HCT116 (cell line): ENCODE measurements at regions not wholly inside any gene's neighbourhood (a gene's known extent, or its start where the extent isn't known, plus 50 kb on each side); places are given as distances from the start of the nearest gene placed in this dataset.

ENCODE experiments used
- ATAC-seq: fragments of 200-7000 bp; cut with Tn5 transposase; 2 replicates; pipeline ENCODE4 v1.9.1; 2020; ENCODE audit warnings: mild to moderate bottlenecking, moderate library complexity
- BruUV-seq: library from RNA; stranded (reverse); fragments of 400-500 nt; replicated peaks from 2 replicates; lab custom pipeline; 2021; lab: Mats Ljungman, UMichigan
- CTCF ChIA-PET: fragments of 300-600 bp; sonication (Branson Sonifier 250); formaldehyde crosslinking; loops from one replicate; lab custom pipeline; 2021; ENCODE audit warnings: antibody characterized with exemption; lab: Charles Lee
- POLR2A ChIA-PET: fragments of 300-600, 350-600 bp; sonication (Branson Sonifier 250); formaldehyde crosslinking; loops from one replicate; lab custom pipeline; 2021; ENCODE audit warnings: antibody characterized with exemption; lab: Charles Lee
- RAD21 ChIA-PET, 2 experiments: fragments of 300-600 bp; sonication (Branson Sonifier 250); formaldehyde crosslinking; loops; one replicate each; lab custom pipeline; 2023; ENCODE audit warnings: low total read pairs in 2 of 2; ENCODE audit not compliant: uncharacterized antibody in 2 of 2, unreplicated experiment in 2 of 2, low non-redundant PET in 1 of 2; lab: Charles Lee
- DNase-seq: peaks from one replicate; pipeline ENCODE4 v3.0.0-alpha.2; 2010; ENCODE audit warnings: low read depth, low spot score
- H2AFZ ChIP-seq: fragments of 200-600 bp; shearing (Covaris generic), sonication (generic); 2 replicates; pipeline ENCODE4 v1.6.1; 2017; ENCODE audit warnings: low read depth, mixed run types, mixed read lengths, antibody characterized with exemption, low read length; ENCODE audit not compliant: poor library complexity, severe bottlenecking
- H3K27ac ChIP-seq: 2 replicates; pipeline ENCODE4 v1.5.1; 2012; ENCODE audit warnings: low read depth, low read length
- H3K27me3 ChIP-seq: fragments of 200-600 bp; sonication (generic); 2 replicates; pipeline ENCODE4 v1.6.1; 2016; ENCODE audit warnings: mixed run types, low read length, mixed read lengths; ENCODE audit not compliant: insufficient read depth
- H3K36me3 ChIP-seq, 2 experiments: fragments of 200-500 bp in 1 of 2; fragments of 200-600 bp in 1 of 2; sonication (Bioruptor generic) in 1 of 2; sonication (generic) in 1 of 2; 2 replicates each; pipeline versions ENCODE4 v1.5.1 to v1.6.1; 2014 to 2016; ENCODE audit warnings: low read length in 2 of 2, inconsistent platforms in 1 of 2, mixed read lengths in 1 of 2, mixed run types in 1 of 2; ENCODE audit not compliant: insufficient read depth in 2 of 2, control insufficient read depth in 1 of 2
- H3K4me1 ChIP-seq, 2 experiments: fragments of 200-600 bp in 1 of 2; sonication (generic) in 1 of 2; 2 replicates each; pipeline versions ENCODE4 v1.5.1 to v1.6.1; 2012 to 2017; ENCODE audit warnings: low read length in 2 of 2, inconsistent platforms in 1 of 2, mild to moderate bottlenecking in 1 of 2, mixed read lengths in 1 of 2, mixed run types in 1 of 2, moderate library complexity in 1 of 2; ENCODE audit not compliant: insufficient read depth in 2 of 2, control insufficient read depth in 1 of 2
- H3K4me2 ChIP-seq: fragments of 200-600 bp; sonication (generic); 2 replicates; pipeline ENCODE4 v1.6.1; 2017; ENCODE audit warnings: mixed run types, low read length, mixed read lengths
- H3K4me3 ChIP-seq, 2 experiments: fragments of 200-600 bp in 1 of 2; sonication (generic) in 1 of 2; replicated peaks in 1 of 2; 2 replicates each; pipeline ENCODE4 v1.5.1; 2011 to 2016; ENCODE audit warnings: low read length in 2 of 2, control low read depth in 1 of 2, low read depth in 1 of 2, mild to moderate bottlenecking in 1 of 2, mixed read lengths in 1 of 2, mixed run types in 1 of 2
- H3K79me2 ChIP-seq: fragments of 200-600 bp; sonication (generic); 2 replicates; pipeline ENCODE4 v1.6.1; 2017; ENCODE audit warnings: mild to moderate bottlenecking, mixed run types, low read length, moderate library complexity, mixed read lengths; ENCODE audit not compliant: insufficient read depth
- H3K9ac ChIP-seq: fragments of 200-600 bp; sonication (generic); 2 replicates; pipeline ENCODE4 v1.6.1; 2016; ENCODE audit warnings: low read length, mixed read lengths
- H3K9me2 ChIP-seq: fragments of 200-600 bp; sonication (generic), shearing (Covaris generic); 2 replicates; pipeline ENCODE4 v1.6.1; 2017; ENCODE audit warnings: mixed run types, mild to moderate bottlenecking, moderate library complexity; ENCODE audit not compliant: insufficient read depth
- H3K9me3 ChIP-seq, 2 experiments: fragments of 200-500 bp in 1 of 2; fragments of 200-600 bp in 1 of 2; sonication (Bioruptor generic) in 1 of 2; sonication (generic) in 1 of 2; 2 replicates each; pipeline ENCODE4 v1.6.1; 2014 to 2017; ENCODE audit warnings: low read length in 2 of 2, mixed read lengths in 2 of 2, inconsistent platforms in 1 of 2, low read depth in 1 of 2, mild to moderate bottlenecking in 1 of 2, mixed run types in 1 of 2, moderate library complexity in 1 of 2; ENCODE audit not compliant: control insufficient read depth in 1 of 2, insufficient read depth in 1 of 2
- H4K20me1 ChIP-seq: fragments of 200-600 bp; sonication (generic), shearing (Covaris generic); 2 replicates; pipeline ENCODE4 v1.6.1; 2017; ENCODE audit warnings: mixed run types, mild to moderate bottlenecking, moderate library complexity; ENCODE audit not compliant: insufficient read depth
- CTCF ChIP-seq, 3 experiments: fragments of 200-600 bp in 1 of 3; sonication (generic) in 1 of 3; IDR thresholded peaks in 2 of 3; conservative IDR thresholded peaks in 1 of 3; 2 replicates each; pipeline ENCODE4 v1.5.1; 2012 to 2017; ENCODE audit warnings: low read depth in 2 of 3, low read length in 2 of 3, antibody characterized with exemption in 1 of 3, borderline replicate concordance in 1 of 3, control low read depth in 1 of 3, mild to moderate bottlenecking in 1 of 3, mixed read lengths in 1 of 3, mixed run types in 1 of 3, moderate library complexity in 1 of 3; ENCODE audit not compliant: insufficient read depth in 1 of 3
- JUND ChIP-seq: IDR thresholded peaks from 2 replicates; pipeline ENCODE4 v1.6.1; 2012
- POLR2AphosphoS5 ChIP-seq: IDR thresholded peaks from 2 replicates; pipeline ENCODE4 v1.6.1; 2011; ENCODE audit warnings: mild to moderate bottlenecking, low read depth, low read length, moderate library complexity
- intact Hi-C: fragments of 100-400 bp; cut with micrococcal nuclease; formaldehyde crosslinking; loops from 2 replicates; pipeline ENCODE4 v1.10.0; 2022
- TF ChIP-seq, protein P1 (sequence below): IDR thresholded peaks from 2 replicates; pipeline ENCODE4 v1.6.1; 2012; ENCODE audit warnings: low read depth

- H3K79me2 ChIP-seq, result no peaks in the 10 kb centered on the region
- no peaks in the 10 kb centered on the region for H4K20me1 ChIP-seq
- TF ChIP-seq POLR2AphosphoS5 (no peak), CTCF (IDR thresholded peaks at IDR 0.05 in 2 of 3, conservative IDR thresholded peaks at IDR 0.05 in 1 of 3; ENCODE audit: borderline replicate concordance in 1 of 3, insufficient read depth in 1 of 3, low read depth in 2 of 3, low read length in 2 of 3) (peak in 1 of 3 experiments; percentile 11; a peak in 1 of 6 replicates), JUND (no peak)
- H3K27ac ChIP-seq, result no peak overlapping the region
- H3K4me1 ChIP-seq, result no peaks in the 10 kb centered on the region
- RAD21 ChIA-PET, result no interaction called here
- ATAC-seq (peak; percentile 60), DNase-seq (no peak)
- H3K4me2 ChIP-seq, result no peak overlapping the region
- no TSS peak for BruUV-seq
- intact Hi-C loops, result no loop called here
- H3K36me3 ChIP-seq, result no peaks in the 10 kb centered on the region
- CTCF ChIA-PET, result no interaction called here
- POLR2A ChIA-PET, result no interaction called here
- no peaks in the 10 kb centered on the region for H3K9me3 ChIP-seq
- H3K9me2 ChIP-seq, result no peaks in the 10 kb centered on the region
- H3K27me3 ChIP-seq, result no peaks in the 10 kb centered on the region
- H3K4me3 ChIP-seq, result no peak overlapping the region
- H2AFZ ChIP-seq, result no peak overlapping the region
- no peak overlapping the region for H3K9ac ChIP-seq
Observed at GRCh38 chr10:123451618-123452245, 214.4 kb upstream of the GPR26 start.

DNA sequence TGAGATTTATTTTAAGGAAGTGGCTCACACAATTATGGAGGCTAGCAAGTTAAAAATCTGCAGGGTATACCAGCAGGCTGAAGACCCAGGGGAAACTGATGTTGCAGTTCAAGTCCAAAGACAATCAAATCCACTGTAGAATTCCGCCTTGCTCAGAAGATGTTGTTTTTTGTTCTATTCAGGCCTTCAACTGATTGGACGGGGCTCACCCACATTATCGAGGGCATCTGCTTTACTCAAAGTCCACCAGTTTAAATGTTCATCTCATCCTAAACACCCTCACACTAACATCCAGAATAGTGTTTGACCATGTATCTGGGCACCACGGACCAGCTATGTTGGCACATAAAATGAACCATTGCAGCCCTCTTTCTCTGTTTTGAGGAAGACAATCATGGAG is 211.2 kb upstream of the GPR26 start:
- RAD21 ChIA-PET, result no interaction called here
- H3K27me3 ChIP-seq, result no peaks in the 10 kb centered on the region
- H3K4me3 ChIP-seq, result no peak overlapping the region
- H3K4me2 ChIP-seq, result no peak overlapping the region
- no peak for ATAC-seq
- TF ChIP-seq, protein P1, sequence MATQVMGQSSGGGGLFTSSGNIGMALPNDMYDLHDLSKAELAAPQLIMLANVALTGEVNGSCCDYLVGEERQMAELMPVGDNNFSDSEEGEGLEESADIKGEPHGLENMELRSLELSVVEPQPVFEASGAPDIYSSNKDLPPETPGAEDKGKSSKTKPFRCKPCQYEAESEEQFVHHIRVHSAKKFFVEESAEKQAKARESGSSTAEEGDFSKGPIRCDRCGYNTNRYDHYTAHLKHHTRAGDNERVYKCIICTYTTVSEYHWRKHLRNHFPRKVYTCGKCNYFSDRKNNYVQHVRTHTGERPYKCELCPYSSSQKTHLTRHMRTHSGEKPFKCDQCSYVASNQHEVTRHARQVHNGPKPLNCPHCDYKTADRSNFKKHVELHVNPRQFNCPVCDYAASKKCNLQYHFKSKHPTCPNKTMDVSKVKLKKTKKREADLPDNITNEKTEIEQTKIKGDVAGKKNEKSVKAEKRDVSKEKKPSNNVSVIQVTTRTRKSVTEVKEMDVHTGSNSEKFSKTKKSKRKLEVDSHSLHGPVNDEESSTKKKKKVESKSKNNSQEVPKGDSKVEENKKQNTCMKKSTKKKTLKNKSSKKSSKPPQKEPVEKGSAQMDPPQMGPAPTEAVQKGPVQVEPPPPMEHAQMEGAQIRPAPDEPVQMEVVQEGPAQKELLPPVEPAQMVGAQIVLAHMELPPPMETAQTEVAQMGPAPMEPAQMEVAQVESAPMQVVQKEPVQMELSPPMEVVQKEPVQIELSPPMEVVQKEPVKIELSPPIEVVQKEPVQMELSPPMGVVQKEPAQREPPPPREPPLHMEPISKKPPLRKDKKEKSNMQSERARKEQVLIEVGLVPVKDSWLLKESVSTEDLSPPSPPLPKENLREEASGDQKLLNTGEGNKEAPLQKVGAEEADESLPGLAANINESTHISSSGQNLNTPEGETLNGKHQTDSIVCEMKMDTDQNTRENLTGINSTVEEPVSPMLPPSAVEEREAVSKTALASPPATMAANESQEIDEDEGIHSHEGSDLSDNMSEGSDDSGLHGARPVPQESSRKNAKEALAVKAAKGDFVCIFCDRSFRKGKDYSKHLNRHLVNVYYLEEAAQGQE, result no peak
- no peaks in the 10 kb centered on the region for H3K9me3 ChIP-seq
- no peaks in the 10 kb centered on the region for H3K36me3 ChIP-seq
- H4K20me1 ChIP-seq, result no peaks in the 10 kb centered on the region
- H2AFZ ChIP-seq, result no peak overlapping the region
- H3K4me1 ChIP-seq, result no peaks in the 10 kb centered on the region
- H3K79me2 ChIP-seq, result no peaks in the 10 kb centered on the region
- H3K27ac ChIP-seq, result no peak overlapping the region
- H3K9me2 ChIP-seq, result no peaks in the 10 kb centered on the region
- CTCF ChIA-PET, result no interaction called here
- intact Hi-C loops, result no loop called here
- POLR2A ChIA-PET, result no interaction called here
- BruUV-seq, result no TSS peak
- H3K9ac ChIP-seq, result no peak overlapping the region
- DNase-seq, result no peak
